HepG2 (cell line): ENCODE measurements at regions not wholly inside any gene's neighbourhood (a gene's known extent, or its start where the extent isn't known, plus 50 kb on each side); places are given as distances from the start of the nearest gene placed in this dataset.
"Not testable (repeated sequence)": the region's sequence is repeated elsewhere in the genome, so short reads cannot be mapped to it uniquely, and the experiment has no call there.

Source experiments
- ATAC-seq: fragments of 200-7000 bp; cut with Tn5 transposase; 3 replicates; pipeline ENCODE4 v1.9.1; 2020; ENCODE audit warnings: mild to moderate bottlenecking, moderate library complexity
- BruUV-seq: library from RNA; stranded (reverse); fragments of 400-500 nt; replicated peaks from 2 replicates; lab custom pipeline; 2021; lab: Mats Ljungman, UMichigan
- CTCF ChIA-PET: fragments of 300-600 bp; formaldehyde crosslinking; extraction: SDS; loops from one replicate; lab custom pipeline; 2021; ENCODE audit warnings: low total read pairs, inconsistent platforms, low intra/inter-chr PET ratio; lab: Yijun Ruan, JAX
- POLR2A ChIA-PET: fragments of 350-600 bp; sonication (Branson Sonifier 250); formaldehyde crosslinking; loops from one replicate; lab custom pipeline; 2020; ENCODE audit warnings: antibody characterized with exemption, inconsistent platforms; lab: Yijun Ruan, JAX
- DNase-seq: peaks from one replicate; pipeline ENCODE4 v3.0.0-alpha.2; 2015; ENCODE audit warnings: low spot score
- FAIRE-seq: peaks from 3 replicates; lab custom pipeline; 2011; peaks lifted over from hg19 to GRCh38; lab: Jason Lieb, UNC
- H2AFZ ChIP-seq: one replicate; pipeline ENCODE4 v1.6.1; 2011; ENCODE audit warnings: low read length, inconsistent platforms
- H3K27ac ChIP-seq: fragments of 300-600 bp; 3 replicates; pipeline ENCODE4 v1.8.0; 2011; ENCODE audit warnings: mixed run types, mild to moderate bottlenecking, mixed read lengths, low read length, inconsistent platforms; ENCODE audit not compliant: insufficient read depth; ENCODE audit errors: extremely low read length
- H3K27me3 ChIP-seq, 2 experiments: fragments of 200-600 bp in 1 of 2; 2 replicates in 1 of 2; 3 replicates in 1 of 2; pipeline versions ENCODE4 v1.6.0 to v1.8.0; 2011; ENCODE audit warnings: low read length in 2 of 2, mild to moderate bottlenecking in 2 of 2, moderate library complexity in 2 of 2, inconsistent platforms in 1 of 2; ENCODE audit not compliant: insufficient read depth in 2 of 2, control insufficient read depth in 1 of 2
- H3K36me3 ChIP-seq, 2 experiments: fragments of 200-600 bp in 1 of 2; replicated peaks in 1 of 2; 2 replicates in 1 of 2; 3 replicates in 1 of 2; pipeline versions ENCODE4 v1.5.1 to v1.8.0; 2011; ENCODE audit warnings: low read length in 2 of 2, inconsistent platforms in 1 of 2; ENCODE audit not compliant: insufficient read depth in 2 of 2, control insufficient read depth in 1 of 2
- H3K4me1 ChIP-seq: 2 replicates; pipeline ENCODE4 v1.5.1; 2012; ENCODE audit warnings: low read length, inconsistent platforms; ENCODE audit not compliant: insufficient read depth
- H3K4me2 ChIP-seq: 2 replicates; pipeline ENCODE4 v1.6.0; 2011; ENCODE audit warnings: low read depth, low read length, inconsistent platforms
- H3K4me3 ChIP-seq, 3 experiments: fragments of 200-600 bp in 1 of 3; sonication (generic), shearing (Covaris generic) in 1 of 3; replicated peaks in 1 of 3; 2 replicates each; pipeline ENCODE4 v1.5.1; 2011 to 2016; ENCODE audit warnings: low read length in 3 of 3, inconsistent platforms in 2 of 3, low read depth in 2 of 3, mild to moderate bottlenecking in 2 of 3, control low read depth in 1 of 3, mixed read lengths in 1 of 3; ENCODE audit not compliant: insufficient read depth in 1 of 3
- H3K79me2 ChIP-seq: one replicate; pipeline ENCODE4 v1.6.1; 2011; ENCODE audit warnings: low read length, inconsistent platforms; ENCODE audit not compliant: insufficient read depth
- H3K9ac ChIP-seq: 2 replicates; pipeline ENCODE4 v1.6.0; 2011; ENCODE audit warnings: mild to moderate bottlenecking, low read depth, low read length, inconsistent platforms; ENCODE audit not compliant: insufficient read depth
- H3K9me3 ChIP-seq: 2 replicates; pipeline ENCODE4 v1.5.1; 2012; ENCODE audit warnings: mild to moderate bottlenecking, low read length
- H4K20me1 ChIP-seq: 2 replicates; pipeline ENCODE4 v1.6.0; 2011; ENCODE audit warnings: inconsistent platforms, mild to moderate bottlenecking, low read length, moderate library complexity; ENCODE audit not compliant: insufficient read depth
- WGBS: methylation state at CpG from one replicate; pipeline ENCODE4 v1.1.6; 2017; ENCODE audit warnings: low lambda C conversion rate; 5-methylcytosine and 5-hydroxymethylcytosine counted together
- in situ Hi-C: cut with HindIII; loops from 2 replicates; pipeline ENCODE4 v1.10.0; 2017; ENCODE audit warnings: low pct_unique_long_range_greater_than_20kb; ENCODE audit not compliant: extremely low pct_ligation_motif_present
- intact Hi-C: fragments of 100-400 bp; cut with micrococcal nuclease; formaldehyde crosslinking; loops from one replicate; pipeline ENCODE4 v1.10.0; 2022; ENCODE audit not compliant: unreplicated experiment

- H3K27ac ChIP-seq, H3K9me3 ChIP-seq, H2AFZ ChIP-seq, POLR2A ChIA-PET, H3K79me2 ChIP-seq, DNase-seq, H3K4me1 ChIP-seq, H4K20me1 ChIP-seq, CTCF ChIA-PET, BruUV-seq, intact Hi-C loops, ATAC-seq, H3K36me3 ChIP-seq, in situ Hi-C loops, H3K27me3 ChIP-seq, H3K4me3 ChIP-seq, H3K4me2 ChIP-seq, H3K9ac ChIP-seq, FAIRE-seq: not testable (repeated sequence)
- 26% methylated on average over 5 of the region's 7 CpGs for WGBS
Measured at GRCh38 chr16:32947336-32947735, 246.7 kb upstream of the TP53TG3C start.

- POLR2A ChIA-PET, CTCF ChIA-PET: not testable (repeated sequence)
Measured at GRCh38 chr16:32946041-32946560, 247.9 kb upstream of the TP53TG3C start.

GRCh38 chr16:32945311-32945710 is 248.7 kb upstream of the TP53TG3C start:
- in situ Hi-C loops, H3K4me1 ChIP-seq, CTCF ChIA-PET, FAIRE-seq, H3K79me2 ChIP-seq, H3K4me2 ChIP-seq, H3K4me3 ChIP-seq, BruUV-seq, H3K9ac ChIP-seq, H3K9me3 ChIP-seq, H3K36me3 ChIP-seq, H4K20me1 ChIP-seq, H3K27me3 ChIP-seq, H2AFZ ChIP-seq, DNase-seq, intact Hi-C loops, ATAC-seq, H3K27ac ChIP-seq, POLR2A ChIA-PET: not testable (repeated sequence)
- WGBS = 45% methylated on average over 5 of the region's 7 CpGs

More at GRCh38 chr16:32946041-32946560, 247.9 kb upstream of the TP53TG3C start:
- H3K9me3 ChIP-seq, H2AFZ ChIP-seq, H3K27ac ChIP-seq, ATAC-seq, H3K36me3 ChIP-seq, H3K9ac ChIP-seq, in situ Hi-C loops, H3K4me3 ChIP-seq, H3K4me2 ChIP-seq, BruUV-seq, intact Hi-C loops, DNase-seq, FAIRE-seq, H3K27me3 ChIP-seq, H4K20me1 ChIP-seq, H3K79me2 ChIP-seq, H3K4me1 ChIP-seq: not testable (repeated sequence)
- 0% methylated on average over 2 of the region's 10 CpGs for WGBS

- DNase-seq, H3K9me3 ChIP-seq, H3K27ac ChIP-seq, in situ Hi-C loops, BruUV-seq, CTCF ChIA-PET, H2AFZ ChIP-seq, H3K36me3 ChIP-seq, FAIRE-seq, H4K20me1 ChIP-seq, H3K4me1 ChIP-seq, H3K4me3 ChIP-seq, H3K79me2 ChIP-seq, H3K4me2 ChIP-seq, H3K9ac ChIP-seq, H3K27me3 ChIP-seq, intact Hi-C loops, POLR2A ChIA-PET: not testable (repeated sequence)
- ATAC-seq = peak; percentile 94
- no CpG with 5 or more reads among the region's 4 CpGs for WGBS
Measured at GRCh38 chr16:32939845-32940244, 254.2 kb upstream of the TP53TG3C start.
